ENCODE measurements at regions not wholly inside any gene's neighbourhood (a gene's known extent, or its start where the extent isn't known, plus 50 kb on each side); places are given as distances from the start of the nearest gene placed in this dataset.

DNA sequence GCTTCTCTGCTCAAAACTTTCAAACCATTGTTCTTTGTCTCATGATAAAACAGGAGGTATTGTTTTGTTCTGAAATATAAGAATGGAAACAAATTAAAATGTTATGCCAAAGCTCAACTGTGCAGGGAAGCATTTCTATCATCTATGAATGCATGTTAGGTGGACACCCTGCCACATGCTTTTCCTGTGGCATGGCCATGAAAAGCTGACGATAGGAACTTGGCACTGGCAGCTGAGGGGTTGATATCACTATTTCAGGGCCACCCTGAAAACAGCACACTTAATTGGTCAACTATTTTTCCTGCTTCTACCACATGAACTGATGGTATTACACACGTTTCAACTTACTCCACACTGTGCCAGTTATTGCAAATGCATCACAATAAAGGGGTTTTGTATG lies 157.3 kb downstream of the MREG start:
- TF ChIP-seq, protein P1, sequence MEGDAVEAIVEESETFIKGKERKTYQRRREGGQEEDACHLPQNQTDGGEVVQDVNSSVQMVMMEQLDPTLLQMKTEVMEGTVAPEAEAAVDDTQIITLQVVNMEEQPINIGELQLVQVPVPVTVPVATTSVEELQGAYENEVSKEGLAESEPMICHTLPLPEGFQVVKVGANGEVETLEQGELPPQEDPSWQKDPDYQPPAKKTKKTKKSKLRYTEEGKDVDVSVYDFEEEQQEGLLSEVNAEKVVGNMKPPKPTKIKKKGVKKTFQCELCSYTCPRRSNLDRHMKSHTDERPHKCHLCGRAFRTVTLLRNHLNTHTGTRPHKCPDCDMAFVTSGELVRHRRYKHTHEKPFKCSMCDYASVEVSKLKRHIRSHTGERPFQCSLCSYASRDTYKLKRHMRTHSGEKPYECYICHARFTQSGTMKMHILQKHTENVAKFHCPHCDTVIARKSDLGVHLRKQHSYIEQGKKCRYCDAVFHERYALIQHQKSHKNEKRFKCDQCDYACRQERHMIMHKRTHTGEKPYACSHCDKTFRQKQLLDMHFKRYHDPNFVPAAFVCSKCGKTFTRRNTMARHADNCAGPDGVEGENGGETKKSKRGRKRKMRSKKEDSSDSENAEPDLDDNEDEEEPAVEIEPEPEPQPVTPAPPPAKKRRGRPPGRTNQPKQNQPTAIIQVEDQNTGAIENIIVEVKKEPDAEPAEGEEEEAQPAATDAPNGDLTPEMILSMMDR (IDR thresholded peaks at IDR 0.05; ENCODE audit: poor library complexity, severe bottlenecking): no peak
- TF ChIP-seq EP300 (conservative IDR thresholded peaks at IDR 0.05; ENCODE audit: poor library complexity, severe bottlenecking) (no peak), EZH2 (IDR thresholded peaks at IDR 0.05; ENCODE audit: borderline replicate concordance, insufficient read depth, low read length, poor library complexity, severe bottlenecking) (no peak), TAF1 (IDR thresholded peaks at IDR 0.05; ENCODE audit: low read depth) (no peak), RAD21 (conservative IDR thresholded peaks at IDR 0.05) (no peak), SMC3 (conservative IDR thresholded peaks at IDR 0.05; ENCODE audit: poor library complexity) (no peak)
- TF ChIP-seq, protein P2, sequence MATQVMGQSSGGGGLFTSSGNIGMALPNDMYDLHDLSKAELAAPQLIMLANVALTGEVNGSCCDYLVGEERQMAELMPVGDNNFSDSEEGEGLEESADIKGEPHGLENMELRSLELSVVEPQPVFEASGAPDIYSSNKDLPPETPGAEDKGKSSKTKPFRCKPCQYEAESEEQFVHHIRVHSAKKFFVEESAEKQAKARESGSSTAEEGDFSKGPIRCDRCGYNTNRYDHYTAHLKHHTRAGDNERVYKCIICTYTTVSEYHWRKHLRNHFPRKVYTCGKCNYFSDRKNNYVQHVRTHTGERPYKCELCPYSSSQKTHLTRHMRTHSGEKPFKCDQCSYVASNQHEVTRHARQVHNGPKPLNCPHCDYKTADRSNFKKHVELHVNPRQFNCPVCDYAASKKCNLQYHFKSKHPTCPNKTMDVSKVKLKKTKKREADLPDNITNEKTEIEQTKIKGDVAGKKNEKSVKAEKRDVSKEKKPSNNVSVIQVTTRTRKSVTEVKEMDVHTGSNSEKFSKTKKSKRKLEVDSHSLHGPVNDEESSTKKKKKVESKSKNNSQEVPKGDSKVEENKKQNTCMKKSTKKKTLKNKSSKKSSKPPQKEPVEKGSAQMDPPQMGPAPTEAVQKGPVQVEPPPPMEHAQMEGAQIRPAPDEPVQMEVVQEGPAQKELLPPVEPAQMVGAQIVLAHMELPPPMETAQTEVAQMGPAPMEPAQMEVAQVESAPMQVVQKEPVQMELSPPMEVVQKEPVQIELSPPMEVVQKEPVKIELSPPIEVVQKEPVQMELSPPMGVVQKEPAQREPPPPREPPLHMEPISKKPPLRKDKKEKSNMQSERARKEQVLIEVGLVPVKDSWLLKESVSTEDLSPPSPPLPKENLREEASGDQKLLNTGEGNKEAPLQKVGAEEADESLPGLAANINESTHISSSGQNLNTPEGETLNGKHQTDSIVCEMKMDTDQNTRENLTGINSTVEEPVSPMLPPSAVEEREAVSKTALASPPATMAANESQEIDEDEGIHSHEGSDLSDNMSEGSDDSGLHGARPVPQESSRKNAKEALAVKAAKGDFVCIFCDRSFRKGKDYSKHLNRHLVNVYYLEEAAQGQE (IDR thresholded peaks at IDR 0.05; ENCODE audit: borderline replicate concordance): no peak

Measured in neural cell (in vitro differentiated cells).